Left ventricle myocardium inferior (tissue), 1 donor: ENCODE measurements at regions not wholly inside any gene's neighbourhood (a gene's known extent, or its start where the extent isn't known, plus 50 kb on each side); places are given as distances from the start of the nearest gene placed in this dataset.

Experiments
- DNase-seq: peaks from one replicate; pipeline ENCODE4 v3.0.0-alpha.2; 2020
- H3K27ac ChIP-seq: fragments of 200-600 bp; replicated peaks from 2 replicates; pipeline ENCODE4 v1.8.0; 2021
- H3K27me3 ChIP-seq: fragments of 200-600 bp; 2 replicates; pipeline ENCODE4 v1.8.0; 2021; ENCODE audit warnings: low read depth
- H3K36me3 ChIP-seq: fragments of 200-600 bp; 2 replicates; pipeline ENCODE4 v1.8.0; 2021
- H3K4me1 ChIP-seq: fragments of 200-600 bp; 2 replicates; pipeline ENCODE4 v1.8.0; 2021
- H3K4me3 ChIP-seq: fragments of 200-600 bp; 2 replicates; pipeline ENCODE4 v1.8.0; 2021; ENCODE audit warnings: mild to moderate bottlenecking, moderate library complexity
- H3K9me3 ChIP-seq: fragments of 200-600 bp; replicated peaks from 2 replicates; pipeline ENCODE4 v1.8.0; 2021
- CTCF ChIP-seq: fragments of 200-600 bp; IDR thresholded peaks from 2 replicates; pipeline ENCODE4 v1.8.0; 2021; ENCODE audit warnings: antibody characterized with exemption, mild to moderate bottlenecking, borderline replicate concordance
- intact Hi-C: fragments of 100-400 bp; cut with micrococcal nuclease; formaldehyde crosslinking; loops from one replicate; pipeline ENCODE4 v1.11.0; 2022
- donor health status: DM: no; HTN: yes; CAD: no; lungs with severe emphysema.

- intact Hi-C loops, result no loop called here
- H3K9me3 ChIP-seq, result peaks cover 22% of the 10 kb centered on the region
- no peak for DNase-seq
- no peaks in the 10 kb centered on the region for H3K36me3 ChIP-seq
- H3K27me3 ChIP-seq, result peaks cover 19% of the 10 kb centered on the region
- no peak overlapping the region for H3K27ac ChIP-seq
- no peaks in the 10 kb centered on the region for H3K4me1 ChIP-seq
- H3K4me3 ChIP-seq, result no peak overlapping the region
- no peak for TF ChIP-seq CTCF
Observed at GRCh38 chr9:80049096-80049782, 477.5 kb downstream of the TLE4 start.

GRCh38 chr9:80046481-80046880, 474.7 kb downstream of the TLE4 start:
- intact Hi-C loops, result no loop called here
- no peak overlapping the region for H3K4me3 ChIP-seq
- no peak for TF ChIP-seq CTCF

GRCh38 chr9:80041821-80042220, 470.1 kb downstream of the TLE4 start:
- no peak for TF ChIP-seq CTCF
- peaks cover 2% of the 10 kb centered on the region for H3K9me3 ChIP-seq
- intact Hi-C loops, result no loop called here
- no peak overlapping the region for H3K27ac ChIP-seq
- H3K27me3 ChIP-seq, result peaks cover 46% of the 10 kb centered on the region
- no peaks in the 10 kb centered on the region for H3K36me3 ChIP-seq
- no peak for DNase-seq
- no peaks in the 10 kb centered on the region for H3K4me1 ChIP-seq
- no peak overlapping the region for H3K4me3 ChIP-seq

More at GRCh38 chr9:80046481-80046880, 474.7 kb downstream of the TLE4 start:
- no peak for DNase-seq
- Histone ChIP-seq H3K27ac (no peak overlapping the region), H3K4me1 (no peaks in the 10 kb centered on the region), H3K36me3 (no peaks in the 10 kb centered on the region), H3K9me3 (no peaks in the 10 kb centered on the region), H3K27me3 (peaks cover 23% of the 10 kb centered on the region)

- Histone ChIP-seq H3K27ac (no peak overlapping the region), H3K9me3 (peaks cover 6% of the 10 kb centered on the region), H3K36me3 (no peaks in the 10 kb centered on the region), H3K4me1 (no peaks in the 10 kb centered on the region), H3K27me3 (peaks cover 55% of the 10 kb centered on the region), H3K4me3 (no peak overlapping the region)
- TF ChIP-seq CTCF, result no peak
- DNase-seq, result no peak
- intact Hi-C loops, result no loop called here
Observed at GRCh38 chr9:80040457-80040856, 468.7 kb downstream of the TLE4 start.

- Histone ChIP-seq H3K4me3 (no peak overlapping the region), H3K36me3 (no peaks in the 10 kb centered on the region), H3K9me3 (peaks cover 16% of the 10 kb centered on the region), H3K27ac (no peak overlapping the region), H3K27me3 (peaks cover 49% of the 10 kb centered on the region), H3K4me1 (no peaks in the 10 kb centered on the region)
- intact Hi-C loops, result no loop called here
- TF ChIP-seq CTCF, result no peak
- no peak for DNase-seq
Observed at GRCh38 chr9:80030801-80031200, 459.0 kb downstream of the TLE4 start.
